ENCODE measurements at regions not wholly inside any gene's neighbourhood (a gene's known extent, or its start where the extent isn't known, plus 50 kb on each side); places are given as distances from the start of the nearest gene placed in this dataset.

DNA sequence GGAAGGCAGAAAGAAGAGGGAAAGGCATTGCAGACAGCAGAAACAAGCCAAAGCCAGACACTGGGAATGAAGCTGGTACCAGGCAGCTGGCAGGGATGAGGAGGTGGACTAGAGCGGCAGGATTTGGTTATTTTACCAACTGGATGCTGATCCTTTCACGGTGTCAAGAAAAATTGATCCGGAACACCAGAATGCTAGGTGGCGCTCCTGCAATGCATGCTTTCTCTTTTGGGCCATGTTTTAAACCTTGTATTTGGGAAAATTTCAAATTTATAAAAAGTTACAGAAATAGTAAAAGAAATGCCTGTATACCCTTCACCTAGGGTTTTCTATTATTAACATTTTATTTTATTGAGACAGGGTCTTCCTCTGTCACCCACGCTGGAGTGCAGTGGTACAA lies 224.7 kb downstream of the SOX9 start:
- DNase-seq (ENCODE audit: low spot score) (no peak), ATAC-seq (no peak)
- CTCF ChIA-PET, result no interaction called here
- POLR2A ChIA-PET, result interaction anchor here (0.6 kb wide), 1 partner anchor 61 kb away, joined by 4 read pairs; no protein-coding TSS in a partner anchor
- no peaks in the 10 kb centered on the region for H3K36me3 Mint-ChIP-seq
- H3K9me3 Mint-ChIP-seq, result no peaks in the 10 kb centered on the region
- H3K4me1 Mint-ChIP-seq, result peaks cover 7% of the 10 kb centered on the region
- no peak overlapping the region for H3K4me3 Mint-ChIP-seq
- H3K27me3 Mint-ChIP-seq (ENCODE audit: low read depth), result no peaks in the 10 kb centered on the region
- no peak overlapping the region for H3K27ac Mint-ChIP-seq
- TF ChIP-seq TP53 (CRISPR knock-in tag; IDR thresholded peaks at IDR 0.05), result no peak
- no peak for TF ChIP-seq CBFB (CRISPR knock-in tag; IDR thresholded peaks at IDR 0.05; ENCODE audit: low read depth)
- TF ChIP-seq, protein P1, sequence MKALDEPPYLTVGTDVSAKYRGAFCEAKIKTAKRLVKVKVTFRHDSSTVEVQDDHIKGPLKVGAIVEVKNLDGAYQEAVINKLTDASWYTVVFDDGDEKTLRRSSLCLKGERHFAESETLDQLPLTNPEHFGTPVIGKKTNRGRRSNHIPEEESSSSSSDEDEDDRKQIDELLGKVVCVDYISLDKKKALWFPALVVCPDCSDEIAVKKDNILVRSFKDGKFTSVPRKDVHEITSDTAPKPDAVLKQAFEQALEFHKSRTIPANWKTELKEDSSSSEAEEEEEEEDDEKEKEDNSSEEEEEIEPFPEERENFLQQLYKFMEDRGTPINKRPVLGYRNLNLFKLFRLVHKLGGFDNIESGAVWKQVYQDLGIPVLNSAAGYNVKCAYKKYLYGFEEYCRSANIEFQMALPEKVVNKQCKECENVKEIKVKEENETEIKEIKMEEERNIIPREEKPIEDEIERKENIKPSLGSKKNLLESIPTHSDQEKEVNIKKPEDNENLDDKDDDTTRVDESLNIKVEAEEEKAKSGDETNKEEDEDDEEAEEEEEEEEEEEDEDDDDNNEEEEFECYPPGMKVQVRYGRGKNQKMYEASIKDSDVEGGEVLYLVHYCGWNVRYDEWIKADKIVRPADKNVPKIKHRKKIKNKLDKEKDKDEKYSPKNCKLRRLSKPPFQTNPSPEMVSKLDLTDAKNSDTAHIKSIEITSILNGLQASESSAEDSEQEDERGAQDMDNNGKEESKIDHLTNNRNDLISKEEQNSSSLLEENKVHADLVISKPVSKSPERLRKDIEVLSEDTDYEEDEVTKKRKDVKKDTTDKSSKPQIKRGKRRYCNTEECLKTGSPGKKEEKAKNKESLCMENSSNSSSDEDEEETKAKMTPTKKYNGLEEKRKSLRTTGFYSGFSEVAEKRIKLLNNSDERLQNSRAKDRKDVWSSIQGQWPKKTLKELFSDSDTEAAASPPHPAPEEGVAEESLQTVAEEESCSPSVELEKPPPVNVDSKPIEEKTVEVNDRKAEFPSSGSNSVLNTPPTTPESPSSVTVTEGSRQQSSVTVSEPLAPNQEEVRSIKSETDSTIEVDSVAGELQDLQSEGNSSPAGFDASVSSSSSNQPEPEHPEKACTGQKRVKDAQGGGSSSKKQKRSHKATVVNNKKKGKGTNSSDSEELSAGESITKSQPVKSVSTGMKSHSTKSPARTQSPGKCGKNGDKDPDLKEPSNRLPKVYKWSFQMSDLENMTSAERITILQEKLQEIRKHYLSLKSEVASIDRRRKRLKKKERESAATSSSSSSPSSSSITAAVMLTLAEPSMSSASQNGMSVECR (CRISPR knock-in tag; IDR thresholded peaks at IDR 0.05; ENCODE audit: borderline replicate concordance), result no peak
- TF ChIP-seq, protein P2, sequence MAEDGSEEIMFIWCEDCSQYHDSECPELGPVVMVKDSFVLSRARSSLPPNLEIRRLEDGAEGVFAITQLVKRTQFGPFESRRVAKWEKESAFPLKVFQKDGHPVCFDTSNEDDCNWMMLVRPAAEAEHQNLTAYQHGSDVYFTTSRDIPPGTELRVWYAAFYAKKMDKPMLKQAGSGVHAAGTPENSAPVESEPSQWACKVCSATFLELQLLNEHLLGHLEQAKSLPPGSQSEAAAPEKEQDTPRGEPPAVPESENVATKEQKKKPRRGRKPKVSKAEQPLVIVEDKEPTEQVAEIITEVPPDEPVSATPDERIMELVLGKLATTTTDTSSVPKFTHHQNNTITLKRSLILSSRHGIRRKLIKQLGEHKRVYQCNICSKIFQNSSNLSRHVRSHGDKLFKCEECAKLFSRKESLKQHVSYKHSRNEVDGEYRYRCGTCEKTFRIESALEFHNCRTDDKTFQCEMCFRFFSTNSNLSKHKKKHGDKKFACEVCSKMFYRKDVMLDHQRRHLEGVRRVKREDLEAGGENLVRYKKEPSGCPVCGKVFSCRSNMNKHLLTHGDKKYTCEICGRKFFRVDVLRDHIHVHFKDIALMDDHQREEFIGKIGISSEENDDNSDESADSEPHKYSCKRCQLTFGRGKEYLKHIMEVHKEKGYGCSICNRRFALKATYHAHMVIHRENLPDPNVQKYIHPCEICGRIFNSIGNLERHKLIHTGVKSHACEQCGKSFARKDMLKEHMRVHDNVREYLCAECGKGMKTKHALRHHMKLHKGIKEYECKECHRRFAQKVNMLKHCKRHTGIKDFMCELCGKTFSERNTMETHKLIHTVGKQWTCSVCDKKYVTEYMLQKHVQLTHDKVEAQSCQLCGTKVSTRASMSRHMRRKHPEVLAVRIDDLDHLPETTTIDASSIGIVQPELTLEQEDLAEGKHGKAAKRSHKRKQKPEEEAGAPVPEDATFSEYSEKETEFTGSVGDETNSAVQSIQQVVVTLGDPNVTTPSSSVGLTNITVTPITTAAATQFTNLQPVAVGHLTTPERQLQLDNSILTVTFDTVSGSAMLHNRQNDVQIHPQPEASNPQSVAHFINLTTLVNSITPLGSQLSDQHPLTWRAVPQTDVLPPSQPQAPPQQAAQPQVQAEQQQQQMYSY (CRISPR knock-in tag; IDR thresholded peaks at IDR 0.05), result no peak
- TF ChIP-seq, protein P3, sequence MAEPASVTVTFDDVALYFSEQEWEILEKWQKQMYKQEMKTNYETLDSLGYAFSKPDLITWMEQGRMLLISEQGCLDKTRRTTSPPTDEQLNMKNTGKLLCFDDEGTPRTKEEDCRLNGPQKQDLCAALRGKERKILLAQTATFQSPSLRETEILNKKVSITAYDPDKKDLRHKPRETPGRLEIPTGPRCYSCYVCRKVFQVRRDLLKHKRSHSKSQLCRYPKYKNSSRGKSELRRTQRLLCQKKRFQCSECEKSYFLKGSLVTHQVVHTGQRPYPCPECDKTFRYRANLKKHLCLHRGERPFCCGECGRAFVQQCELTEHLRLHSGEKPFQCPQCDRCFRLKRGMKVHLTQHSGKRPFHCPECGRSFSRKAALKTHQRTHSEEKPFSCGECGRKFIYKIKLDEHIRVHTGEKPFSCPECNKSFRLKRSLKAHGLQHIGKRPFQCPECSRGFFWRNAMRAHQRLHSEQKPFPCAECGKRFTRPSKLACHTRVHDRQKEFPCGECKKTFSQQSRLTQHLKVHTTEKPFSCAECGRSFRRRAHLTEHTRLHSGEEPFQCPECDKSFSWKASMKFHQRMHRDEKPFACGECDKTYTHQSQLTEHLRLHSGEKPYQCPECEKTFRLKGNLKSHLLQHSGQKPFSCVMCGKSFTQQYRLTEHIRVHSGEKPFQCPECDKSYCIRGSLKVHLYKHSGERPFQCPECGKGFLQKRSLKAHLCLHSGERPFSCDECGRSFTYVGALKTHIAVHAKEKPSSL (CRISPR knock-in tag; conservative IDR thresholded peaks at IDR 0.05), result no peak
- TF ChIP-seq, protein P4, sequence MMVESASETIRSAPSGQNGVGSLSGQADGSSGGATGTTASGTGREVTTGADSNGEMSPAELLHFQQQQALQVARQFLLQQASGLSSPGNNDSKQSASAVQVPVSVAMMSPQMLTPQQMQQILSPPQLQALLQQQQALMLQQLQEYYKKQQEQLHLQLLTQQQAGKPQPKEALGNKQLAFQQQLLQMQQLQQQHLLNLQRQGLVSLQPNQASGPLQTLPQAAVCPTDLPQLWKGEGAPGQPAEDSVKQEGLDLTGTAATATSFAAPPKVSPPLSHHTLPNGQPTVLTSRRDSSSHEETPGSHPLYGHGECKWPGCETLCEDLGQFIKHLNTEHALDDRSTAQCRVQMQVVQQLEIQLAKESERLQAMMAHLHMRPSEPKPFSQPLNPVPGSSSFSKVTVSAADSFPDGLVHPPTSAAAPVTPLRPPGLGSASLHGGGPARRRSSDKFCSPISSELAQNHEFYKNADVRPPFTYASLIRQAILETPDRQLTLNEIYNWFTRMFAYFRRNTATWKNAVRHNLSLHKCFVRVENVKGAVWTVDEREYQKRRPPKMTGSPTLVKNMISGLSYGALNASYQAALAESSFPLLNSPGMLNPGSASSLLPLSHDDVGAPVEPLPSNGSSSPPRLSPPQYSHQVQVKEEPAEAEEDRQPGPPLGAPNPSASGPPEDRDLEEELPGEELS (CRISPR knock-in tag; IDR thresholded peaks at IDR 0.05), result no peak

DNA sequence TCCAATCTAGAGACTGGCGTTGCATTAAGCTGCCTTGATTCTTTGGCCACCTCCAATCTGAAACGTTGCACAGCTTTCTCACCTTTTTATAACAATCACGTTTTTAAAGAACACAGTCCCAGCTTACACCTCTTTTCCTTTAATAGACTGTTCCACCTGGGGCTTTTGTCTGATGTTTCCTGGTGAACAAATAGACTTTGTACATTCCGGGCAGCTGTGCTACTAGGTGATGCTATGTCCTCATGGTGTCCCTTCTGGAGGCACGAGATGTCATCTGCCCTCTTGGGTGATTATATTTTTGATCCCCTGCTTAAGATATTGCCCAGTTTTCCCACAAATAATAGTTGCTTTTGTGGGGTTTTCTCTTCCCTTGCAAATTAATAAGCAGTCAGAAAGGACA lies 225.5 kb downstream of the SOX9 start:
- Mint-ChIP-seq H3K4me3 (no peak overlapping the region), H3K27me3 (ENCODE audit: low read depth) (no peaks in the 10 kb centered on the region), H3K36me3 (no peaks in the 10 kb centered on the region), H3K27ac (no peak overlapping the region), H3K4me1 (peaks cover 7% of the 10 kb centered on the region), H3K9me3 (no peaks in the 10 kb centered on the region)
- ChIA-PET CTCF (no interaction called here), POLR2A (no interaction called here)
- no peak for ATAC-seq
- TF ChIP-seq ESRRA (CRISPR knock-in tag; IDR thresholded peaks at IDR 0.05; ENCODE audit: borderline replicate concordance), result no peak
- TF ChIP-seq, protein P5, sequence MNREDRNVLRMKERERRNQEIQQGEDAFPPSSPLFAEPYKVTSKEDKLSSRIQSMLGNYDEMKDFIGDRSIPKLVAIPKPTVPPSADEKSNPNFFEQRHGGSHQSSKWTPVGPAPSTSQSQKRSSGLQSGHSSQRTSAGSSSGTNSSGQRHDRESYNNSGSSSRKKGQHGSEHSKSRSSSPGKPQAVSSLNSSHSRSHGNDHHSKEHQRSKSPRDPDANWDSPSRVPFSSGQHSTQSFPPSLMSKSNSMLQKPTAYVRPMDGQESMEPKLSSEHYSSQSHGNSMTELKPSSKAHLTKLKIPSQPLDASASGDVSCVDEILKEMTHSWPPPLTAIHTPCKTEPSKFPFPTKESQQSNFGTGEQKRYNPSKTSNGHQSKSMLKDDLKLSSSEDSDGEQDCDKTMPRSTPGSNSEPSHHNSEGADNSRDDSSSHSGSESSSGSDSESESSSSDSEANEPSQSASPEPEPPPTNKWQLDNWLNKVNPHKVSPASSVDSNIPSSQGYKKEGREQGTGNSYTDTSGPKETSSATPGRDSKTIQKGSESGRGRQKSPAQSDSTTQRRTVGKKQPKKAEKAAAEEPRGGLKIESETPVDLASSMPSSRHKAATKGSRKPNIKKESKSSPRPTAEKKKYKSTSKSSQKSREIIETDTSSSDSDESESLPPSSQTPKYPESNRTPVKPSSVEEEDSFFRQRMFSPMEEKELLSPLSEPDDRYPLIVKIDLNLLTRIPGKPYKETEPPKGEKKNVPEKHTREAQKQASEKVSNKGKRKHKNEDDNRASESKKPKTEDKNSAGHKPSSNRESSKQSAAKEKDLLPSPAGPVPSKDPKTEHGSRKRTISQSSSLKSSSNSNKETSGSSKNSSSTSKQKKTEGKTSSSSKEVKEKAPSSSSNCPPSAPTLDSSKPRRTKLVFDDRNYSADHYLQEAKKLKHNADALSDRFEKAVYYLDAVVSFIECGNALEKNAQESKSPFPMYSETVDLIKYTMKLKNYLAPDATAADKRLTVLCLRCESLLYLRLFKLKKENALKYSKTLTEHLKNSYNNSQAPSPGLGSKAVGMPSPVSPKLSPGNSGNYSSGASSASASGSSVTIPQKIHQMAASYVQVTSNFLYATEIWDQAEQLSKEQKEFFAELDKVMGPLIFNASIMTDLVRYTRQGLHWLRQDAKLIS (CRISPR knock-in tag; IDR thresholded peaks at IDR 0.05; ENCODE audit: borderline replicate concordance), result no peak
- no peak for TF ChIP-seq GABPB1 (CRISPR knock-in tag; IDR thresholded peaks at IDR 0.05)
- TF ChIP-seq ZNF396 (CRISPR knock-in tag; IDR thresholded peaks at IDR 0.05; ENCODE audit: borderline replicate concordance), result no peak
- no peak for DNase-seq (ENCODE audit: low spot score)

Measured in WTC11 (cell line).